ENCODE measurements at regions not wholly inside any gene's neighbourhood (a gene's known extent, or its start where the extent isn't known, plus 50 kb on each side); places are given as distances from the start of the nearest gene placed in this dataset.

DNA sequence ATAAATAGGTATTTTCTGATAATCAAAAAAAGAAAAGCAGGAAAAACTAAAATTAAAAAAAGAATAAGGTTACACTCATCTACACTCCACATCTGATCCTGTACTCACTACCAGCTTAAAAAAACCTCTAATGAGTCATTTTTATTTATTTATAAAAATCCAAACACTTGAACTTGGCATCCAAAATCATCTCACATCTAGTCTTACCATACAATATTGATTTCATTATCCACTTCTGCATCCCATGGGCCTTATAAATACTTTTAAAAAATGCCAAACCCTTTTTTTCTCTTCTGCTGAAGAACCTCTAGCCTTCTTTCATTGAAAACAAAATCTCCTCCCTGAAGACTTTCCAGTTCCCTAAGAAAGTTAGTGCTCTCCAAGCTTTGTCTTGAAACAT lies 109.7 kb downstream of the TMTC3 start:
- no peak for DNase-seq (ENCODE audit: low read depth)

DNA sequence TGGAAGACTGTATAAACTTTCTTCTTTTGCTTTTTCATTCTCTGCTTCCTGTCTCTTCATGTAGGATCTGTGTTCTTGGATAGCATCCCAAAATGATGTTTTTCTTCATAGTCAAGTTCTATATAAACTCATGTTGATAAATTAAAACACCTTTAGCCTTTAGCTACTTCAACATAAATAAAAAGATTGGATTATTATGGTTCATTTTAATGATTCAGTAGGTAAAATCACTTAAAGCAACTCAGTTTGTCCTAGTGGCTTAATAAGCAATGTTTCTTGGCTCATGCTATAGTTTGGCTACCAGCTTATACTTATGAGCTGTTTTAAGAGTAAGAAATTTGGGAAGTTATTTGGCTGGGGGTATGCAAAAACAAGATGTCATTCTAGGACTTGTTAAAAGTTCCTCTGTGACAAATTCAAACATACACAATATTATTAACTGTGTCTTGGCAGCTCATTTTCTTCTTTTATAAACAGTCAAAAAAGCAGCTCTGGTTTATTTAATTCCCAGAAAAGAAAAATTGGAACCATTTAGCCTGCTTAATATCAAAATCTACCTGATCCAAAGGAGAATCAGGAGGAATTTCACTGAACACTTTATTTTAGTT lies 111.4 kb downstream of the TMTC3 start:
- no peak for DNase-seq (ENCODE audit: low read depth)

DNA sequence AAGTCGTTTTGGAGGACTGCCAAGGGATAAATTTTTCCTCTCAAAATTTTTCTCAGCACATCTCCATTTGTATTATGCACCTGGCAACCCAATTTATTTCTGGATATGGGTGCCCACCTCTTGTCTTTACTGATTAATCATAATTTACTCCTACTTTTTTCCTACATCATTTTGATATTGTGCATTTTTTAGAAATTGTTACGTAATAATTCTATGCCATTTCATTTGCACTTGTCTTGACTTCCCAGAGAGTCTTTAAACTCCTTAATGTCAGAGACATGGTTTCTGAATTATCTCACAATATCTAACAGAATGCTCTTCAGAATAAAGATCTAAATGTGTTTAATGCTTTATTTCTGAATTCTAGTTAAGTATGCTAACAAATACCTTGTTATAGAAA lies 113.1 kb downstream of the TMTC3 start:
- DNase-seq (ENCODE audit: low read depth): no peak

DNA sequence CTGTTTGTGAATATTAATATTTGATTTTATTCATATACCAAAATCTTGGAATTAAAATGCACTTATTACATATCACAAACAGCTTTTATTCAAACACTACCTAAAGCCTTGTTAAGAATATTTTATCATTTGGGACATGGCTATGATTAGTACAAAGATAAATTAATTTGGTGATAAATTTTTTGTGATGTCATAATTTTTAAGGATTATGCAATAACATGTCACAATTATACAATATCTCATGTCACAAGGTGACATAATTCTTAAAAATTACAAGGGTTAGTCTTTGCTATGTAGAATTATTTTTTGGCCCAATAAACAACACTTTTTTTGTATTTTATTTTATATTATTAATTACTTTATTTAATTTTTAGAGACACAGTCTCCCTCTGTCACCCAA lies 113.7 kb downstream of the TMTC3 start:
- no peak for DNase-seq (ENCODE audit: low read depth)

DNA sequence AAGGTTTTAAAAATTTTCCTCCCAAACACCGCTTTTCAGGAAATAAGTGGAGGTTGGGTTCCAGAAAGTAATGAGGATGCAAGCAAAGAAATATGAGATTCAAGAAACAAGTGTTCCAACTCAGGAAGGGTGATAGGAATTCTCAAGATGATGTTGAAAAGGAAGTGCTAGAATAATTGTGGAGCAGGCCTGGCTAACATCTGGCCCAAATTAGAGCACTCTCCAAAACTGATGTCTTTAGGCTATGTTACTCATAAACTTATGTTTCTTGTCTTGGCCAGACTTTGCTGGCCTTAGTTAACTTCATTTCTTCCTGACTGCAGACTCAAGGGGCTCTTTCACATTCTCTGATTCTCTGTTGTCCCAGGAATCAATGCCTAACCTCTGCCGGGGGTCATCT lies 116.3 kb downstream of the TMTC3 start:
- no peak for DNase-seq (ENCODE audit: low read depth)

DNA sequence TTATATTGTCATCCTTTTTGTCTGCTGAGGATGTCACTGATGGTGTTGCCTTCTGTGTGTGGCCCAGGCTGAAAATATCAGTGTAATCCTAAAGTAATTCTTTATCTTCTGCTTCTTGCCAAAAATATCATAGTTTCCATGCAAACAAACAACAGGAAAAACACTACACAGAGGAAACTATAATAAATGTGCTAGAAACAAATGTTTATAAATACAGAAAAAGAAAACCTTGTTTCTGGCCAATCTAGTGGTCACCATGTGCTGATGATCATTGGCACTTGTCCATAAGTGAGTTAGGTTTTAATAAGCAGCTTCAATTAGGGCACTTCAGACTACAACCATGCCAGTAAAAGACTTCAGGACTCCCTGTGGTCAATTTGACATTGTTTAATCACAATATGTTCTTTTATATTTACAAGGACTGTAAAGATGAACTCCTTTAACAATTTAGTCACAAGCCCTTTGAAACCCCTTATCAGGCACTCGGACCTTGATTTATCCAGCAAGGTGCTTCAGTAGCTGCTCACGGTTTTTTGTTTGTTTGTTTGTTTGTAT lies 124.8 kb downstream of the TMTC3 start:
- peak; percentile 27 for DNase-seq (ENCODE audit: low read depth)

DNA sequence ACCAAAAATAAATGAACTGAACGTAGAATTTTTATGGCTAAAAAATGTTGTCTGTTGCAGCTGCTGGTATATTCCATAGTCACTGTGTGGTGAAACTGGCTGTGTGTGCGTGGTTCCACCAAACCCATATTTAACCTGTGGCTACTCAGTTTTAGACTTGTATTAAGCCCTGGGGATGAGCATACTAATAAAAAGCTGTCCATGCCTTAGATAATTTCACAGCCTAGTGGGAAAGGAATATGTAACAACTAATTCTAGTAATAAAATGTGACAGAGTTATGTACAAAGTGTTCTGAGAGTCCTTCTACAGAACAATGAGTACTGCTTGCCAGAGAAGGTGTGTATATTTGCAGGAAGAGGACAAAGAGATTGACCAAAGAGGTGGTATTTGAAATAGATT lies 125.5 kb downstream of the TMTC3 start:
- DNase-seq (ENCODE audit: low read depth): peak; percentile 33

DNA sequence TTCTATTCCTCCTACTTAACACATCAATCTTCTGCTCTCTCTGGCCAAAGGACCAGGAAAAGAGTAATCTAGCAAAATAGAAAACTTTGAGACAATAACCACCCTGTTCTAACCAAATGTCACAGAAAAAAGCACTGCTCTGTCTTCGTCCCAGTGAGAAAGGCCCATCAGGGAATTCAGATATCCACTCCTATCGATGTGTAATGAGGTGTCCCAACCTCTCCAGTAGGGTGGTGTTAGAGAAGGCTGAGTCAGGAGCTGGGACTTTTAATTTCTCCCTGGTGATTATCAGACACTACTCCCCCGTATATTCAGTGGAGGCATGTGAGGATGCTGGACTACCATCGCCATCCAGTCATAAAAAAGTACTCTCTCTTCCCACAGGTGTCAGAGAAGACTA lies 130.3 kb downstream of the TMTC3 start:
- DNase-seq (ENCODE audit: low read depth): no peak

DNA sequence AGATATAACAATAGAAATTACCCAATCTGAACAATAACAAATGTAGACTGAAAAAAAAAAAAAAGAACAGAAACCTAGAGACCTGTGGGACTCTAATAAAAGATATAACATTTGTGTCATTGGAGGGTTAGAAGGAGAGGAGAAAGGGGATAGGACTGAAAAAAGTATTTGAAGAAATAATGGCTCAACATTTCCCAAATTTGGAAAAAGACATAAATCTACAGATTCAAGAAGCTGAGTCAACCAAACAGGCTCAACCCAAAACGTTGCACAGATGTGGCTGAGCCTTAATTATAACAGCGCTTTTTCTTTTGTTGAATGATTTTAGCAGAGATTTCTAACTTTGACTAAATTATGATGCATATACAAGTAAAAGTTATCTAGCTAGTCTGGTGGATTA lies 131.3 kb downstream of the TMTC3 start:
- no peak for DNase-seq (ENCODE audit: low read depth)

DNA sequence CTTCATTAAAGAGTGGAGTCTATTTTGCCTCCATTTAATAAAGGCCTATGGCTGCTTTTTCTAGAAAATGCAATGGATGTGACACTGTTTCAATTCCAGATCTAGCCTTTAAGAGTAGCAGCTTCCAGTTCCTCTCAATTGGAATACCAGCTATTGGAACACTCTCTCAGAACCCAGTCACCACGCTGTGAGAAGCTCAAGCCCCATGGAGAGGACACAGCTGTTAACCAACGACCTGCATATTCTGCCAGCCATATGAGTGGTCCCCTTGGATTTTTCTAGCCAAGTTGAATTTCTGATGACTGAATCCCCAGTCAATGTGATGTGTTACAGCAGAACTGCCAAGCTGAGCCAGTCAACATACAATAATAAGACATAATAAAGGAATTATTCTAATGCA lies 131.8 kb downstream of the TMTC3 start:
- DNase-seq (ENCODE audit: low read depth): no peak

DNA sequence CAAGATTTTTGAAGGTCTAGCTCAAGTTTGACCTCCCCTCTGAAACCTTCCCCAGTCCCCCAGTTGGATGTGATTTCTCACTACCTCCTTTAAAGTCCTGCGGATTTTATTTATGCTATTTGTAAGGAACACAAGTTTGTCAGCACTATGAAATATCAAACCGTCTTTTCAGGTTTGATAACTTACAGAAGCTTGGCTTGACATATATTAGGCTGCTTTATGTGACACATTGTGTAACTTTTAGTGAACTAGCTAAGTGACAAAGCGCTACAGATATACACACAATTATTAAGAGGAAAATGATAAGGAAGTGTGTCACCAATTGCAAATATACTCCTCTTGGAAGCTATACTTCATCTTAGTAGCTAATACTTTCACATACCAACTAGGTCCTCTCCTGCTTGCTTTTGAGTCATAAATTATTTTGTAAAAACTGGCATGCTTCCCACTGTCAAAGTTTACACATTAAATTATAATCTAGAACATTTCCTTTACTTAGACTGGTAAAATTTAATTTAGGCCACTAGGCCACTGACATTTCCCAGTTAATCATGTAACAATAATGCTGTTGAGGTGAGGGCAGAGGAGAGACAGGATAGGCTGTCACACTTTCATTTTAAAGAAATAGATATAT lies 149.5 kb downstream of the TMTC3 start:
- no peak for DNase-seq (ENCODE audit: low read depth)

DNA sequence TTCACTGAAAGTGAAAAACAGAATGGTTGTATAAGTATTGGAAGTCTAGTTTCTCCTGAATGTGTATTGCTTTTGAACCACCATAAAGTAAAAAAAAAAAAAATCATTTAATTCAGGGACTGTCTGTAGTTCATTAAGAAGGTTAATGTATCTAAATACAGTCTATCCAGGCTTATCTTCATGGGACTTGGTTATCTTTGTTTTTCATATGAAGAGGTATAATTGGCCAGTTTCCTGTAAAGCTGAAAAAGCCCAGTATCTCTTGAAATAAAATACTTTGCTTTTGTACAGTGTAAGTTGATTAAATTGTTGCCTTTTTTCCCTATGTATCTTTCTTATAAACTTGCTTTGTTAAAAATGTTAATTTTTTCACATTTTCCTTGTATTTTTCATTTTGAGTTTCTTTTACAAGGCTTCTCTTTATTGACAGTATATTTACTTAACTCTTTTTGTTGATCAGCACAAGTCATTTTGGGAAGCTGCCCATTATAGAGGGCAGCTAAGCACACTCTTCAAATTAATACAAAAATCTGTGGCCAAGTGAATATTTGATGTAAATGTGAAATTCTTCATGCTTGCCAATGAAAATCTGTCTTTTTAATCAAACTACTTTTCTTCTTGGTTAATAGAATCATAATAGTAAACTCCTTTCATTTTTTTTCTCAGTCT lies 156.0 kb downstream of the TMTC3 start:
- no peak for DNase-seq (ENCODE audit: low read depth)

DNA sequence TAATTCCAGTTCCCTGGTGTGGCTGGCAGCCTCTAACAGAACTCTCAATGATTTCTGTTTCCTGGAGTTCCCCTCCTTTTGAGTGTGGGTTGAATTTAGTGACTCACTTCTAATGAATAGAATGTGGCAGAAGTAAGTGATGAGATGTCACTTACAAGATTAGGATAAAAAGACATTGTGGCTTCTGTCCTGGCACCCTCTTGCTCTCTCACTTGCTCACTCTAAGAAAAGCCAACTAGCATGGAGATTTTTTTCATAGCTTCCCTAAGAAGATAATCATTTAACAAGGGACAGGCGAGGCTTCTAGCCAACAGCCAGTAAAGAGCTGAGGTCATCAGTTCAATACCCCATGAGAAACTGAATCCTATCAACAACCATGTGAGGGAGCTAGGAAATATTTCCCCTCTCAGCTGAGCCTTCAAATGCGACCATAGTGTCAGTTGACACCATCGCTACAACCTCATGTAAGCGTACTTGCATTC lies 156.7 kb downstream of the TMTC3 start:
- DNase-seq (ENCODE audit: low read depth): peak; percentile 67

DNA sequence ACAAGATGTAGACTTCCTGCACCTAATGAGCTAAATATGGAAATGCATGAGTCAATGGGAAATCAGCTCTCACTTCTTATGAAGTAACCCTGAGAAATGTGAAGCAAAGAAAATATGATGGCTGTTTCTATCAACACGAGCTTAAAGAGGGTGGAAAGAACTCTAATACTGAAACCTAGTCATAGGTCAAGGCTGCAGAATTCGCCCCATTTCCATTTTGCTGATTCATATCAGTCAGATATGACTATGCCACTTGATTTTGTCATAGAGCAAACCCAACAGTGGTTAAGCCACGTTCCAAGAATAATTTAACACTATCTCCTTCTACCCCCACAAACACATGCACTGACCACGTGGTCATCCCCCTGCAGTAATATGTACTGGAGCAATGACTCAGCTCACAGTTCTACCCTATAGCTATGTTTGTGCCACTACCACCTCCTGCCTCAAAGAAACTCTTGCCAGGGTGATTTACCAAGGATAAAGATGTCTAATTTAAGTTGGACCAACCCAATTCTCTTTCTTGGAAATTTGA lies 157.5 kb downstream of the TMTC3 start:
- peak; percentile 89 for DNase-seq (ENCODE audit: low read depth)

DNA sequence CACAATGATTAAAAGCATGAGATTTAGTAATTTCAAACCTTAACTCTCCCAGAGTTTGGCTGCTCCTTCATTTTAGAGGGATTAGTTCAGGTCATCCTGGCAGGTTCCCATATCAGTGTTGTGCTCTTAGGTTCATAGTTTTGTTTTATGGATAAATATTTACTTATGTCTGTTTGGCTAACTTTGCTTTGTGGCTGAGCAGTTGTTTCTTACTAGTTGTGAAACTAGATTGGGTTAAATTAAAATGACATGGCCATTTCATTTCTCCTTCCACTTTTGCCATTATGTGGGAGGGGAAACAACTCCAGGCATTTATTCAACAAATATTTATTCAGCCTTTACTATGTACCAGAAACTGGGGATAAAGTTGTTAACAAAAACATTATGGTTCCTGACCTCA lies 158.8 kb downstream of the TMTC3 start:
- DNase-seq (ENCODE audit: low read depth): peak; percentile 17

DNA sequence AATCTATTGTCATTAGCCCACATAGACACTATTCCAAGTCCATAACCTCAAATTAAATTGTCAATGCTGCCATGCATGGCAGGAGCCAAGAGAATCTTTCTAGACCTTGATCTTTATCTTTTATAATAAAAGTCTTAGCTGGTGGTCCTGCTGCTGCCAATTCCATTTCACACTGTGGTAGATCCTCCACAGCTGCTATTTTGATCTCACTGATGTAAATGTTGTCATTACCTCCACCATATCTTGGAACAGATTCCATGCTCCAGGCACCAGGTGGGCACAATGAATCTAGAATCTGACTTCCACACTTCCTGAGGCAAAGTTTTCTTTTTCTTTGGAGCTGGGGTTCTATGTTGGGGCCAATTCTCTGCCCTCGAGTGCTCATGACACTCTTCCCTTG lies 161.2 kb downstream of the TMTC3 start:
- DNase-seq (ENCODE audit: low read depth): no peak

DNA sequence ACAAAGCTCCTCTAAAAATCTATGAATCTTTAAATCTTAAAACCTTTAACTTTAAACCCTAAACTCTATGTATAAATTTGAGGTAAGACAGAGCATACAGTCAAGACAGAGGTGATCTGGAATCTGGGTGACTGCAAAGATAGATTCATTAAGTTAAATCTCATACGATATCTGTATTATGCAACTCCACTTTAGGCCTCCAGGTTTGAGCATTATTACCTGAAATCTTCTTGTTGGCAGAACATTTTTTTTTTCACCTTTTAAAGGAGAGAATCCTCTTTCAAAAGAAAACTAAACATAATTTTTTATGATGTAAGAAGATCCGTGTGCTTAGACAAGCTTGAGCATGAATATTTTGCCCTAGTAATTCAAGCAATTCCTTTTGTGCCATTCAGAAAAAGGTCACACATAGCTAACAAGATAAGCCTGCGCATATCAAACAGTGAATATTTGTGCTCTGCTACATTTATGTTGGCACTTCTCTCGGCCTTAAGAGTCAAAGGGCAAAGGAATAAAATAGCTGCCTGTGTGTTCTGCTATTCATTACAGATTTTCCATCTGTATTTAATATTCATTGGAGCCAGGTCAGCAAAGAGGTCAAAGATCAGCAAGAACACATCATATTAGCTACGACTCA lies 163.3 kb downstream of the TMTC3 start:
- DNase-seq (ENCODE audit: low read depth): no peak

DNA sequence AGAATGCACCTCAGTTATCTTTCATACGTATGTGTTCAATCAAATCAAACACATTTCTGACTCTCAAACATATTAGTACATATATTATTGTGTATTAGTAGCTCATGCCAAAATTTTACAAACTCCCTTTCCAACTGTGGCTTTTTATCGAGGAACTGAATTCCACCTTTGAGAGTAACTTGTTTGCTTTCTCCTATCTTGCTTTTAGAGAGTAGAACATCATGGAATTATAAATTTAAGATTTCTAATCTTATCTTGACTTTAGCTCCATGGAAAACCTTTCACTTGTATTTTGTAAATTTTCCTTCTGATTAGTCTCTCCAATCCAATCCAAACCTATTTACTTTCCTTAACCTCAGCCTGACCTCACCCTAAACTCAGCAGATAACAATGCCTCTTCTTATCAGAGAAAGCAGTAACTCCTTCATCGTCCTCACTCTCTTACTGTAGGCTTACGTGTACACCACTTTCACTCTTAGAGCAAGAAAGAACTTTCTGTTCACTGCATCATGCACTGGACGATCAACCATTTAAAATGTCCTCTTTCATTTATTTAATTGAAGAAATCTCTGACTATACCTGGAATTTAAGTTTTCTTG lies 164.5 kb downstream of the TMTC3 start:
- no peak for DNase-seq (ENCODE audit: low read depth)

DNA sequence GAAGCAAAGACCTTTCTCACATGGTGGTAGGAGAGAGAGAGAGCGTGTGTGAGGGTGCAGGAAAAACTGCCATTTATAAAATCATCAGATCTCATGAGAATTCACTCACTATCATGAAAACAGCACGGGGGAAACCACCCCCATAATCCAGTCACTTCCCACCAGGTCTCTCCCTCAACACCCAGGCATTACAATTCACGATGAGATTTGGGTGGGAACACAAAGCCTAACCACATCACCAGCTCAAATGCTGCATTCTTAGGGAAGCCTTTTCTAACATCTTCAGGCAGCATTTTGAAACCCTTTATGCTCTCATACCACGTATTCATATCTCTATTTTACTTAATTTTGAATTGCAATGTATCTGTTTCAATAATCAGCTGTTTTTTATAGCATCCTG lies 165.9 kb downstream of the TMTC3 start:
- DNase-seq (ENCODE audit: low read depth): no peak

DNA sequence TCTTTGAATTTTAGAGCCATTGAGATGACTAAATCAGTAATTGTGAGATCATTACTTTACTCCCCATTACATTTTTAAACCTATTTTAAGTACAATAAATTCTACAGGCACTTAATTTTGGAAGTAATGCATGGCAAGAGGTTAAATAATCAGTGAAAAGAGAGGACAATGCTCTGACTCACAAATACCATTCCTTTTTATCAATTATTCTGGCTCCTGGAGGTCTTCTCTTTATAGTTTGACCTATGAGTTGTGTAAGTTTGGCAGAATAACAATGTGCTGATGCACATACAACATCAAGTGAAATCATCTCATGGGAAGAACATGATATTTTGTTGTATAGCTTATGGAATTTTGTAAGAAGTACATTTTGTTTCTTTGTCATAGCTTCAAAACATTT lies 166.7 kb downstream of the TMTC3 start:
- no peak for DNase-seq (ENCODE audit: low read depth)

DNA sequence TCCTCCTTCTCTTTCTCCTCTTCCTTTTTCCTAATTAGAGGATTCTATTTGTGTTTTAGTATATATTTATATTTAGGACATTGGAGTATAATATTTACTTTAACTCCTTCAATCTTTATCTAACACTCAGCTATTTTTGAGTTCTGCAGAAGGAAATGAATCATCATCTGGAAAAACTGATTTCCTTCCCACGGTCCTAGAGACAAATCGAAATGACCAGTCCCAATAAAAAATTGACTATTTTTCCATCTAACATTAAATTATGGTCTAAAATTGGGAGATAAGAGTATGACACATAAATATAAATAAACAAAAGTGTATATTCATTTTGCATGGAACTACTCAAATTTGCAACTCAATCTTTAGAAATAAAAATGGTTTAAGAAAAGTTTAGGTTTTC lies 167.4 kb downstream of the TMTC3 start:
- DNase-seq (ENCODE audit: low read depth): peak; percentile 16
